Suppressor macrophage (primary cell): ENCODE measurements at regions not wholly inside any gene's neighbourhood (a gene's known extent, or its start where the extent isn't known, plus 50 kb on each side); places are given as distances from the start of the nearest gene placed in this dataset.
A peak's percentile ranks its signal among the peaks of the same experiment; 100 is the strongest.

Experiments used
- DNase-seq, 4 experiments: peaks; one replicate each; pipeline ENCODE4 v3.0.0-alpha.2; 2020 to 2022

GRCh38 chr6:51487937-51488336 lies 599.5 kb downstream of the PKHD1 start:
- no peak for DNase-seq

GRCh38 chr6:51489133-51489532 lies 598.3 kb downstream of the PKHD1 start:
- peak in 2 of 4 experiments; percentile 1 to 23 for DNase-seq

- DNase-seq: no peak
Measured at GRCh38 chr6:51490101-51490500, 597.3 kb downstream of the PKHD1 start.

- no peak for DNase-seq
Measured at GRCh38 chr6:51494342-51494741, 593.1 kb downstream of the PKHD1 start.

- DNase-seq: no peak
Measured at GRCh38 chr6:51495096-51495495, 592.3 kb downstream of the PKHD1 start.

GRCh38 chr6:51495610-51496396 lies 591.6 kb downstream of the PKHD1 start:
- DNase-seq: no peak

GRCh38 chr6:51502996-51503395 lies 584.4 kb downstream of the PKHD1 start:
- DNase-seq: no peak

GRCh38 chr6:51505434-51505833 lies 582.0 kb downstream of the PKHD1 start:
- DNase-seq: no peak

GRCh38 chr6:51509597-51509996 lies 577.8 kb downstream of the PKHD1 start:
- DNase-seq: no peak

- DNase-seq: no peak
Measured at GRCh38 chr6:51511081-51511480, 576.3 kb downstream of the PKHD1 start.

- no peak for DNase-seq
Measured at GRCh38 chr6:51513891-51514747, 573.3 kb downstream of the PKHD1 start.

GRCh38 chr6:51514748-51515402 lies 572.5 kb downstream of the PKHD1 start:
- DNase-seq: no peak

GRCh38 chr6:51526049-51526448 lies 561.4 kb downstream of the PKHD1 start:
- no peak for DNase-seq

GRCh38 chr6:51526922-51527321 lies 560.5 kb downstream of the PKHD1 start:
- DNase-seq: no peak

GRCh38 chr6:51528556-51528955 lies 558.9 kb downstream of the PKHD1 start:
- DNase-seq: no peak

GRCh38 chr6:51529240-51529639 lies 558.2 kb downstream of the PKHD1 start:
- DNase-seq: no peak

GRCh38 chr6:51531623-51532022 lies 555.8 kb downstream of the PKHD1 start:
- DNase-seq: no peak

- DNase-seq: peak; percentile 26 to 50 (median 38)
Measured at GRCh38 chr6:51533962-51534361, 553.5 kb downstream of the PKHD1 start.

GRCh38 chr6:51535327-51535726 lies 552.1 kb downstream of the PKHD1 start:
- DNase-seq: no peak

- DNase-seq: no peak
Measured at GRCh38 chr6:51536728-51537127, 550.7 kb downstream of the PKHD1 start.

- peak in 1 of 4 experiments; percentile 13 for DNase-seq
Measured at GRCh38 chr6:51541847-51542246, 545.6 kb downstream of the PKHD1 start.

GRCh38 chr6:51542475-51542874 lies 544.9 kb downstream of the PKHD1 start:
- no peak for DNase-seq

GRCh38 chr6:51550243-51550642 lies 537.2 kb downstream of the PKHD1 start:
- no peak for DNase-seq
